Karpas-422 (cell line): ENCODE measurements at regions not wholly inside any gene's neighbourhood (a gene's known extent, or its start where the extent isn't known, plus 50 kb on each side); places are given as distances from the start of the nearest gene placed in this dataset.

ENCODE experiments used
- DNase-seq: peaks from one replicate; pipeline ENCODE4 v3.0.0-alpha.2; 2015
- H2AFZ ChIP-seq: fragments of 200-600 bp; sonication (generic); 2 replicates; pipeline ENCODE4 v1.6.1; 2014; ENCODE audit warnings: antibody characterized with exemption, low read length, mixed read lengths
- H3K27ac ChIP-seq: fragments of 200-600 bp; sonication (generic); 2 replicates; pipeline ENCODE4 v1.5.1; 2014; ENCODE audit warnings: mild to moderate bottlenecking, low read length, moderate library complexity
- H3K27me3 ChIP-seq: fragments of 200-600 bp; sonication (generic); 2 replicates; pipeline ENCODE4 v1.6.1; 2014; ENCODE audit warnings: low read length, mixed read lengths
- H3K36me3 ChIP-seq: fragments of 200-600 bp; sonication (generic); 2 replicates; pipeline ENCODE4 v1.6.1; 2014; ENCODE audit warnings: low read length, mixed read lengths; ENCODE audit not compliant: insufficient read depth
- H3K4me1 ChIP-seq: fragments of 200-600 bp; sonication (generic); 2 replicates; pipeline ENCODE4 v1.6.1; 2014; ENCODE audit warnings: mild to moderate bottlenecking, low read length, mixed read lengths
- H3K4me2 ChIP-seq: fragments of 200-600 bp; sonication (generic); 2 replicates; pipeline ENCODE4 v1.6.1; 2014; ENCODE audit warnings: low read length, low read depth, mild to moderate bottlenecking; ENCODE audit not compliant: poor library complexity, severe bottlenecking
- H3K4me3 ChIP-seq: fragments of 200-600 bp; sonication (generic); 2 replicates; pipeline ENCODE4 v1.5.1; 2014; ENCODE audit warnings: mild to moderate bottlenecking, antibody characterized with exemption, low read length, mixed read lengths
- H3K79me2 ChIP-seq: fragments of 200-600 bp; sonication (generic); 2 replicates; pipeline ENCODE4 v1.6.1; 2014; ENCODE audit warnings: mild to moderate bottlenecking, low read length, mixed read lengths
- H3K9ac ChIP-seq: fragments of 200-600 bp; sonication (generic); 2 replicates; pipeline ENCODE4 v1.6.0; 2014; ENCODE audit warnings: low read length
- H3K9me2 ChIP-seq: fragments of 200-600 bp; sonication (generic), shearing (Covaris generic); replicated peaks from 2 replicates; pipeline ENCODE4 v1.6.0; 2014; ENCODE audit warnings: mild to moderate bottlenecking, low read length, moderate library complexity; ENCODE audit not compliant: insufficient read depth
- H3K9me3 ChIP-seq: fragments of 300-700, 200-600 bp; sonication (generic); 2 replicates; pipeline ENCODE4 v1.6.1; 2014; ENCODE audit warnings: low read length, mixed read lengths
- H4K20me1 ChIP-seq: fragments of 200-600 bp; sonication (generic); 2 replicates; pipeline ENCODE4 v1.6.1; 2014; ENCODE audit warnings: mild to moderate bottlenecking, antibody characterized with exemption, low read length, low read depth; ENCODE audit not compliant: insufficient read depth

- H4K20me1 ChIP-seq, result no peaks in the 10 kb centered on the region
- no peak overlapping the region for H2AFZ ChIP-seq
- no peaks in the 10 kb centered on the region for H3K27me3 ChIP-seq
- no peak overlapping the region for H3K9ac ChIP-seq
- no peak overlapping the region for H3K27ac ChIP-seq
- no peaks in the 10 kb centered on the region for H3K36me3 ChIP-seq
- no peaks in the 10 kb centered on the region for H3K79me2 ChIP-seq
- H3K4me1 ChIP-seq, result peaks cover 9% of the 10 kb centered on the region
- H3K9me3 ChIP-seq, result no peaks in the 10 kb centered on the region
- H3K4me3 ChIP-seq, result no peak overlapping the region
- peak; percentile 79 for DNase-seq
- H3K9me2 ChIP-seq, result no peaks in the 10 kb centered on the region
- H3K4me2 ChIP-seq, result peak overlapping the region; percentile 23
These were observed 71.7 kb upstream of the ETS2 start for GRCh38 chr21:38733972-38734546.

GRCh38 chr21:38734646-38735365 is 70.9 kb upstream of the ETS2 start:
- Histone ChIP-seq H3K4me1 (peaks cover 9% of the 10 kb centered on the region), H3K9me2 (no peaks in the 10 kb centered on the region), H3K9ac (no peak overlapping the region), H2AFZ (no peak overlapping the region), H3K79me2 (no peaks in the 10 kb centered on the region), H3K9me3 (no peaks in the 10 kb centered on the region), H3K36me3 (no peaks in the 10 kb centered on the region), H3K4me3 (no peak overlapping the region), H3K4me2 (peak overlapping the region; percentile 23), H3K27ac (no peak overlapping the region), H3K27me3 (no peaks in the 10 kb centered on the region), H4K20me1 (no peaks in the 10 kb centered on the region)
- no peak for DNase-seq

GRCh38 chr21:38735626-38736206 is 70.0 kb upstream of the ETS2 start:
- Histone ChIP-seq H3K4me1 (peaks cover 9% of the 10 kb centered on the region), H3K36me3 (no peaks in the 10 kb centered on the region), H3K9me3 (no peaks in the 10 kb centered on the region), H4K20me1 (no peaks in the 10 kb centered on the region), H3K27me3 (no peaks in the 10 kb centered on the region), H3K27ac (no peak overlapping the region), H2AFZ (no peak overlapping the region), H3K9me2 (no peaks in the 10 kb centered on the region), H3K4me3 (no peak overlapping the region), H3K79me2 (no peaks in the 10 kb centered on the region), H3K9ac (no peak overlapping the region), H3K4me2 (no peak overlapping the region)
- no peak for DNase-seq

- H3K4me2 ChIP-seq, result no peak overlapping the region
- H3K9me2 ChIP-seq, result no peaks in the 10 kb centered on the region
- H3K36me3 ChIP-seq, result no peaks in the 10 kb centered on the region
- no peaks in the 10 kb centered on the region for H3K79me2 ChIP-seq
- no peaks in the 10 kb centered on the region for H3K27me3 ChIP-seq
- no peaks in the 10 kb centered on the region for H4K20me1 ChIP-seq
- H3K27ac ChIP-seq, result no peak overlapping the region
- no peak overlapping the region for H2AFZ ChIP-seq
- DNase-seq, result no peak
- peaks cover 7% of the 10 kb centered on the region for H3K4me1 ChIP-seq
- no peak overlapping the region for H3K9ac ChIP-seq
- no peak overlapping the region for H3K4me3 ChIP-seq
- H3K9me3 ChIP-seq, result no peaks in the 10 kb centered on the region
These were observed 65.6 kb upstream of the ETS2 start for GRCh38 chr21:38740090-38740489.

- Histone ChIP-seq H3K9ac (no peak overlapping the region), H3K9me3 (no peaks in the 10 kb centered on the region), H3K9me2 (no peaks in the 10 kb centered on the region), H4K20me1 (no peaks in the 10 kb centered on the region), H3K4me2 (no peak overlapping the region), H3K79me2 (no peaks in the 10 kb centered on the region), H3K36me3 (no peaks in the 10 kb centered on the region), H3K27ac (no peak overlapping the region), H3K4me3 (no peak overlapping the region), H3K4me1 (peaks cover 7% of the 10 kb centered on the region), H2AFZ (no peak overlapping the region), H3K27me3 (no peaks in the 10 kb centered on the region)
- DNase-seq, result no peak
These were observed 64.4 kb upstream of the ETS2 start for GRCh38 chr21:38741092-38741949.

GRCh38 chr21:38741950-38742256 is 63.8 kb upstream of the ETS2 start:
- no peak overlapping the region for H3K4me2 ChIP-seq
- DNase-seq, result no peak
- no peaks in the 10 kb centered on the region for H3K9me2 ChIP-seq
- peaks cover 7% of the 10 kb centered on the region for H3K4me1 ChIP-seq
- H4K20me1 ChIP-seq, result no peaks in the 10 kb centered on the region
- no peak overlapping the region for H2AFZ ChIP-seq
- H3K27me3 ChIP-seq, result no peaks in the 10 kb centered on the region
- no peaks in the 10 kb centered on the region for H3K36me3 ChIP-seq
- H3K27ac ChIP-seq, result no peak overlapping the region
- no peak overlapping the region for H3K9ac ChIP-seq
- H3K9me3 ChIP-seq, result no peaks in the 10 kb centered on the region
- H3K4me3 ChIP-seq, result no peak overlapping the region
- no peaks in the 10 kb centered on the region for H3K79me2 ChIP-seq

- Histone ChIP-seq H3K27me3 (no peaks in the 10 kb centered on the region), H3K36me3 (no peaks in the 10 kb centered on the region), H3K9me2 (no peaks in the 10 kb centered on the region), H3K4me3 (no peak overlapping the region), H3K9ac (no peak overlapping the region), H3K9me3 (no peaks in the 10 kb centered on the region), H3K4me2 (no peak overlapping the region), H3K27ac (no peak overlapping the region), H2AFZ (no peak overlapping the region), H3K4me1 (peaks cover 7% of the 10 kb centered on the region), H3K79me2 (no peaks in the 10 kb centered on the region), H4K20me1 (no peaks in the 10 kb centered on the region)
- DNase-seq, result no peak
These were observed 63.0 kb upstream of the ETS2 start for GRCh38 chr21:38742580-38743260.
